GM23338 (cell line): ENCODE measurements at regions not wholly inside any gene's neighbourhood (a gene's known extent, or its start where the extent isn't known, plus 50 kb on each side); places are given as distances from the start of the nearest gene placed in this dataset.

Experiments used
- CTCF ChIP-seq, 2 experiments: fragments of 200-600 bp in 1 of 2; sonication (generic) in 1 of 2; conservative IDR thresholded peaks; 2 replicates each; pipeline versions ENCODE4 v1.5.1 to v1.6.1; 2016 to 2017; ENCODE audit warnings: antibody characterized with exemption in 2 of 2, low read depth in 2 of 2, mild to moderate bottlenecking in 2 of 2, moderate library complexity in 1 of 2
- EZH2 ChIP-seq: fragments of 200-600 bp; sonication (generic); IDR thresholded peaks from one replicate; pipeline ENCODE4 v1.8.0; 2017; ENCODE audit warnings: antibody characterized with exemption, mild to moderate bottlenecking, low read depth; ENCODE audit not compliant: unreplicated experiment
- EZH2phosphoT487 ChIP-seq: fragments of 200-600 bp; sonication (generic); IDR thresholded peaks from one replicate; pipeline ENCODE4 v1.8.1; 2018; ENCODE audit warnings: antibody characterized with exemption; ENCODE audit not compliant: unreplicated experiment
- POLR2AphosphoS5 ChIP-seq: IDR thresholded peaks from 2 replicates; pipeline ENCODE4 v1.6.1; 2016; ENCODE audit warnings: antibody characterized with exemption, low read depth
- REST ChIP-seq: IDR thresholded peaks from one replicate; pipeline ENCODE4 v1.6.1; 2018; ENCODE audit warnings: antibody characterized with exemption; ENCODE audit not compliant: unreplicated experiment
- TF ChIP-seq, protein P1 (sequence below): fragments of 250-450 bp; sonication (Bioruptor Pico); IDR thresholded peaks from 2 replicates; pipeline ENCODE4 v1.5.0; 2020; ENCODE audit warnings: mild to moderate bottlenecking, moderate library complexity

DNA sequence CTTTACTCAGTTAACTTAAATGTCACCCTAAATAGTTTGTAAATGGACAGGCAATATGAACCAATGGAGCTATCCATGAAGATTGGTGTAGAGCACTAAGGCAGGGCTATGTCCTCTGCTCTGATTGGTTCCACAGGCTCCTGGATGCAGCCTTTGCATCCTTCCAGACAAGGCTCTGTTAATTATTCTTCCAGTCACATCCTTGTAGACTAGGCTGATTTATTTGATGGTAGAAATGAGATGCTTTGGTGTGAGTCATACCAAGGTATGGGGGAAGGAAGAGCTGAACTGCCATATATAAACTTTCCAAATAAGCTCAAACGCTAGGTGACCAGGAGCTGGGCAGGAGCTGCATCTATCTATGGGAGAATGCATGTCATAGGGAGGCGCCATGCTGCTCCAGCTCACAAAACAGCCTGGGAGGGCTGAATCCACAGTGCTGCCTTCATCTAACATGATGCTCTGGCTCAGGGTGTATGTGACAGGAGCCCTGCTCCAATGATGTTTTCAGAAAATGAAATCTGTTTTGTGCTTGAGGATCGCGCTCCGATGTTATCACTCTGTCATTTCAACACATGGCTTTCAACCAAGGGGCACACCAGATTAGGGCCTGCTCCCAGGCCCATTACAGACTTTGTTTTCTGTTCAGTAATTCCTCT is 818.0 kb upstream of the ZNF608 start:
- TF ChIP-seq POLR2AphosphoS5 (no peak), CTCF (conservative IDR thresholded peaks at IDR 0.05; ENCODE audit: low read depth in 2 of 2) (no peak), REST (no peak), EZH2phosphoT487 (no peak), EZH2 (no peak)
- TF ChIP-seq, protein P1, sequence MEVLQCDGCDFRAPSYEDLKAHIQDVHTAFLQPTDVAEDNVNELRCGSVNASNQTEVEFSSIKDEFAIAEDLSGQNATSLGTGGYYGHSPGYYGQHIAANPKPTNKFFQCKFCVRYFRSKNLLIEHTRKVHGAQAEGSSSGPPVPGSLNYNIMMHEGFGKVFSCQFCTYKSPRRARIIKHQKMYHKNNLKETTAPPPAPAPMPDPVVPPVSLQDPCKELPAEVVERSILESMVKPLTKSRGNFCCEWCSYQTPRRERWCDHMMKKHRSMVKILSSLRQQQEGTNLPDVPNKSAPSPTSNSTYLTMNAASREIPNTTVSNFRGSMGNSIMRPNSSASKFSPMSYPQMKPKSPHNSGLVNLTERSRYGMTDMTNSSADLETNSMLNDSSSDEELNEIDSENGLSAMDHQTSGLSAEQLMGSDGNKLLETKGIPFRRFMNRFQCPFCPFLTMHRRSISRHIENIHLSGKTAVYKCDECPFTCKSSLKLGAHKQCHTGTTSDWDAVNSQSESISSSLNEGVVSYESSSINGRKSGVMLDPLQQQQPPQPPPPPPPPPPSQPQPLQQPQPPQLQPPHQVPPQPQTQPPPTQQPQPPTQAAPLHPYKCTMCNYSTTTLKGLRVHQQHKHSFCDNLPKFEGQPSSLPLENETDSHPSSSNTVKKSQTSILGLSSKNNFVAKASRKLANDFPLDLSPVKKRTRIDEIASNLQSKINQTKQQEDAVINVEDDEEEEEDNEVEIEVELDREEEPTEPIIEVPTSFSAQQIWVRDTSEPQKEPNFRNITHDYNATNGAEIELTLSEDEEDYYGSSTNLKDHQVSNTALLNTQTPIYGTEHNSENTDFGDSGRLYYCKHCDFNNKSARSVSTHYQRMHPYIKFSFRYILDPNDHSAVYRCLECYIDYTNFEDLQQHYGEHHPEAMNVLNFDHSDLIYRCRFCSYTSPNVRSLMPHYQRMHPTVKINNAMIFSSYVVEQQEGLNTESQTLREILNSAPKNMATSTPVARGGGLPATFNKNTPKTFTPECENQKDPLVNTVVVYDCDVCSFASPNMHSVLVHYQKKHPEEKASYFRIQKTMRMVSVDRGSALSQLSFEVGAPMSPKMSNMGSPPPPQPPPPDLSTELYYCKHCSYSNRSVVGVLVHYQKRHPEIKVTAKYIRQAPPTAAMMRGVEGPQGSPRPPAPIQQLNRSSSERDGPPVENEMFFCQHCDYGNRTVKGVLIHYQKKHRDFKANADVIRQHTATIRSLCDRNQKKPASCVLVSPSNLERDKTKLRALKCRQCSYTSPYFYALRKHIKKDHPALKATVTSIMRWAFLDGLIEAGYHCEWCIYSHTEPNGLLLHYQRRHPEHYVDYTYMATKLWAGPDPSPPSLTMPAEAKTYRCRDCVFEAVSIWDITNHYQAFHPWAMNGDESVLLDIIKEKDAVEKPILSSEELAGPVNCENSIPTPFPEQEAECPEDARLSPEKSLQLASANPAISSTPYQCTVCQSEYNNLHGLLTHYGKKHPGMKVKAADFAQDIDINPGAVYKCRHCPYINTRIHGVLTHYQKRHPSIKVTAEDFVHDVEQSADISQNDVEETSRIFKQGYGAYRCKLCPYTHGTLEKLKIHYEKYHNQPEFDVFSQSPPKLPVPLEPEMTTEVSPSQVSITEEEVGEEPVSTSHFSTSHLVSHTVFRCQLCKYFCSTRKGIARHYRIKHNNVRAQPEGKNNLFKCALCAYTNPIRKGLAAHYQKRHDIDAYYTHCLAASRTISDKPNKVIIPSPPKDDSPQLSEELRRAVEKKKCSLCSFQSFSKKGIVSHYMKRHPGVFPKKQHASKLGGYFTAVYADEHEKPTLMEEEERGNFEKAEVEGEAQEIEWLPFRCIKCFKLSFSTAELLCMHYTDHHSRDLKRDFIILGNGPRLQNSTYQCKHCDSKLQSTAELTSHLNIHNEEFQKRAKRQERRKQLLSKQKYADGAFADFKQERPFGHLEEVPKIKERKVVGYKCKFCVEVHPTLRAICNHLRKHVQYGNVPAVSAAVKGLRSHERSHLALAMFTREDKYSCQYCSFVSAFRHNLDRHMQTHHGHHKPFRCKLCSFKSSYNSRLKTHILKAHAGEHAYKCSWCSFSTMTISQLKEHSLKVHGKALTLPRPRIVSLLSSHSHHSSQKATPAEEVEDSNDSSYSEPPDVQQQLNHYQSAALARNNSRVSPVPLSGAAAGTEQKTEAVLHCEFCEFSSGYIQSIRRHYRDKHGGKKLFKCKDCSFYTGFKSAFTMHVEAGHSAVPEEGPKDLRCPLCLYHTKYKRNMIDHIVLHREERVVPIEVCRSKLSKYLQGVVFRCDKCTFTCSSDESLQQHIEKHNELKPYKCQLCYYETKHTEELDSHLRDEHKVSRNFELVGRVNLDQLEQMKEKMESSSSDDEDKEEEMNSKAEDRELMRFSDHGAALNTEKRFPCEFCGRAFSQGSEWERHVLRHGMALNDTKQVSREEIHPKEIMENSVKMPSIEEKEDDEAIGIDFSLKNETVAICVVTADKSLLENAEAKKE (CRISPR knock-in tag), result no peak
